Hypothalamus (tissue), 51 donors: ENCODE measurements at regions not wholly inside any gene's neighbourhood (a gene's known extent, or its start where the extent isn't known, plus 50 kb on each side); places are given as distances from the start of the nearest gene placed in this dataset.
"Not testable (repeated sequence)": the region's sequence is repeated elsewhere in the genome, so short reads cannot be mapped to it uniquely, and the experiment has no call there.

Experiments
- DNase-seq, 51 donors: peaks; one replicate each; lab custom pipeline; 2025; lab: John Stamatoyannopoulos, UW

GRCh38 chr20:58045579-58045978 is 182.9 kb downstream of the ANKRD60 start:
- no peak for DNase-seq

GRCh38 chr20:58044931-58045555 is 183.4 kb downstream of the ANKRD60 start:
- no peak for DNase-seq

- no peak for DNase-seq
These were observed 184.2 kb downstream of the ANKRD60 start for GRCh38 chr20:58044286-58044685.

GRCh38 chr20:58043236-58044140 is 185.0 kb downstream of the ANKRD60 start:
- no peak for DNase-seq

- DNase-seq = no peak
These were observed 185.9 kb downstream of the ANKRD60 start for GRCh38 chr20:58042591-58042990.

- no peak for DNase-seq
These were observed 187.8 kb downstream of the ANKRD60 start for GRCh38 chr20:58040447-58041290.

- DNase-seq = peak in 1 of 51 donors; percentile 12
These were observed 189.0 kb downstream of the ANKRD60 start for GRCh38 chr20:58039274-58040092.

- DNase-seq = no peak
These were observed 190.3 kb downstream of the ANKRD60 start for GRCh38 chr20:58038123-58038654.

GRCh38 chr20:58037631-58038030 is 190.8 kb downstream of the ANKRD60 start:
- no peak for DNase-seq

GRCh38 chr20:58033026-58033536 is 195.4 kb downstream of the ANKRD60 start:
- no peak for DNase-seq

GRCh38 chr20:58032599-58032998 is 195.9 kb downstream of the ANKRD60 start:
- DNase-seq = no peak

GRCh38 chr20:58031350-58031749 is 197.1 kb downstream of the ANKRD60 start:
- DNase-seq = not testable (repeated sequence)

- no peak for DNase-seq
These were observed 200.3 kb downstream of the ANKRD60 start for GRCh38 chr20:58028123-58028522.

- no peak for DNase-seq
These were observed 202.1 kb downstream of the ANKRD60 start for GRCh38 chr20:58026361-58026760.

GRCh38 chr20:58025233-58025632 is 203.2 kb downstream of the ANKRD60 start:
- DNase-seq = peak in 7 of 51 donors; percentile 27 to 41 (median 33)

- DNase-seq = no peak
These were observed 204.2 kb downstream of the ANKRD60 start for GRCh38 chr20:58024241-58024721.

- DNase-seq = no peak
These were observed 204.7 kb downstream of the ANKRD60 start for GRCh38 chr20:58023781-58024180.

- no peak for DNase-seq
These were observed 205.1 kb downstream of the ANKRD60 start for GRCh38 chr20:58023346-58023745.

- no peak for DNase-seq
These were observed 205.7 kb downstream of the ANKRD60 start for GRCh38 chr20:58022711-58023110.

- DNase-seq = no peak
These were observed 207.0 kb downstream of the ANKRD60 start for GRCh38 chr20:58021481-58021880.
